PC-9 (cell line): ENCODE measurements at regions not wholly inside any gene's neighbourhood (a gene's known extent, or its start where the extent isn't known, plus 50 kb on each side); places are given as distances from the start of the nearest gene placed in this dataset.
"Not testable (repeated sequence)": the region's sequence is repeated elsewhere in the genome, so short reads cannot be mapped to it uniquely, and the experiment has no call there.

Experiments
- BruUV-seq: library from RNA; stranded (reverse); fragments of 400-500 nt; replicated peaks from 2 replicates; lab custom pipeline; 2021; lab: Mats Ljungman, UMichigan
- CTCF ChIA-PET: fragments of 300-600 bp; sonication (Branson Sonifier 250); formaldehyde crosslinking; loops from one replicate; lab custom pipeline; 2022; ENCODE audit warnings: antibody characterized with exemption; lab: Charles Lee
- POLR2A ChIA-PET: fragments of 300-600 bp; sonication (Branson Sonifier 250); formaldehyde crosslinking; loops from one replicate; lab custom pipeline; 2022; ENCODE audit warnings: antibody characterized with exemption; ENCODE audit not compliant: unreplicated experiment; lab: Charles Lee
- DNase-seq, 2 experiments: peaks; one replicate each; pipeline versions ENCODE4 v3.0.0 to v3.0.0-alpha.2; 2015 to 2022; ENCODE audit warnings: mixed read lengths in 1 of 2
- H2AFZ ChIP-seq: fragments of 200-600 bp; sonication (generic); 2 replicates; pipeline ENCODE4 v1.8.1; 2017; ENCODE audit warnings: antibody characterized with exemption
- H3F3A ChIP-seq: fragments of 200-600 bp; sonication (generic); 2 replicates; pipeline ENCODE4 v1.8.1; 2017; ENCODE audit warnings: antibody characterized with exemption, mild to moderate bottlenecking, low read depth; ENCODE audit not compliant: insufficient read depth
- H3K27ac ChIP-seq: fragments of 200-600 bp; sonication (generic); 2 replicates; pipeline ENCODE4 v1.6.1; 2016; ENCODE audit warnings: mixed run types
- H3K27me3 ChIP-seq: fragments of 200-600 bp; sonication (generic); 2 replicates; pipeline ENCODE4 v1.6.1; 2016; ENCODE audit warnings: low read depth, mixed run types; ENCODE audit not compliant: insufficient read depth
- H3K36me3 ChIP-seq: fragments of 200-600 bp; sonication (generic); 2 replicates; pipeline ENCODE4 v1.6.1; 2016; ENCODE audit warnings: low read depth, mixed run types
- H3K4me1 ChIP-seq: fragments of 200-600 bp; sonication (generic); replicated peaks from 2 replicates; pipeline ENCODE4 v1.6.1; 2016; ENCODE audit warnings: mixed run types; ENCODE audit not compliant: insufficient read depth
- H3K4me2 ChIP-seq: fragments of 200-600 bp; sonication (generic); 2 replicates; pipeline ENCODE4 v1.6.1; 2017; ENCODE audit warnings: mixed run types
- H3K4me3 ChIP-seq: fragments of 200-600 bp; sonication (generic); 2 replicates; pipeline ENCODE4 v1.6.1; 2016; ENCODE audit warnings: mixed run types
- H3K79me2 ChIP-seq: fragments of 200-600 bp; sonication (generic); 2 replicates; pipeline ENCODE4 v1.6.1; 2017; ENCODE audit warnings: low read depth, mixed run types
- H3K9me2 ChIP-seq: fragments of 200-600 bp; sonication (generic); 2 replicates; pipeline ENCODE4 v1.8.1; 2017; ENCODE audit warnings: mild to moderate bottlenecking; ENCODE audit not compliant: insufficient read depth
- H3K9me3 ChIP-seq: fragments of 200-600 bp; sonication (generic); 2 replicates; pipeline ENCODE4 v1.8.1; 2016; ENCODE audit warnings: low read depth; ENCODE audit not compliant: insufficient read depth
- H4K20me1 ChIP-seq: fragments of 200-600 bp; sonication (generic); 2 replicates; pipeline ENCODE4 v1.8.1; 2017; ENCODE audit not compliant: insufficient read depth
- CTCF ChIP-seq: fragments of 200-600 bp; sonication (generic); conservative IDR thresholded peaks from 2 replicates; pipeline ENCODE4 v1.6.1; 2017; ENCODE audit warnings: mixed run types, antibody characterized with exemption, mild to moderate bottlenecking, moderate library complexity
- EZH2 ChIP-seq: fragments of 200-600 bp; sonication (generic); IDR thresholded peaks from 2 replicates; pipeline ENCODE4 v1.8.0; 2017; ENCODE audit warnings: antibody characterized with exemption, low read depth
- intact Hi-C: fragments of 100-400 bp; cut with micrococcal nuclease; formaldehyde crosslinking; loops from one replicate; pipeline ENCODE4 v1.10.0; 2022; ENCODE audit not compliant: unreplicated experiment

GRCh38 chr18:55964171-55964570 is 376.2 kb upstream of the TCF4 start:
- no peak overlapping the region for H3K27ac ChIP-seq
- H3K27me3 ChIP-seq: no peaks in the 10 kb centered on the region
- no peak for TF ChIP-seq CTCF
- no peak for TF ChIP-seq EZH2
- H3K9me3 ChIP-seq: no peaks in the 10 kb centered on the region
- POLR2A ChIA-PET: no interaction called here
- H3K4me3 ChIP-seq: no peak overlapping the region
- H3K36me3 ChIP-seq: no peaks in the 10 kb centered on the region
- no peaks in the 10 kb centered on the region for H3K4me1 ChIP-seq
- H4K20me1 ChIP-seq: no peaks in the 10 kb centered on the region
- H3K9me2 ChIP-seq: no peaks in the 10 kb centered on the region
- no peak overlapping the region for H2AFZ ChIP-seq
- CTCF ChIA-PET: no interaction called here
- no TSS peak for BruUV-seq
- intact Hi-C loops: no loop called here
- DNase-seq: no peak
- no peak overlapping the region for H3K4me2 ChIP-seq
- H3F3A ChIP-seq: no peaks in the 10 kb centered on the region
- H3K79me2 ChIP-seq: no peaks in the 10 kb centered on the region

- Histone ChIP-seq H3K4me1 (no peaks in the 10 kb centered on the region), H3K36me3 (no peaks in the 10 kb centered on the region), H3K27ac (no peak overlapping the region), H3K79me2 (no peaks in the 10 kb centered on the region), H2AFZ (no peak overlapping the region), H3F3A (no peaks in the 10 kb centered on the region), H4K20me1 (no peaks in the 10 kb centered on the region), H3K27me3 (no peaks in the 10 kb centered on the region), H3K9me3 (no peaks in the 10 kb centered on the region), H3K4me2 (no peak overlapping the region), H3K9me2 (no peaks in the 10 kb centered on the region), H3K4me3 (no peak overlapping the region)
- no TSS peak for BruUV-seq
- ChIA-PET POLR2A (no interaction called here), CTCF (no interaction called here)
- intact Hi-C loops: no loop called here
- TF ChIP-seq EZH2 (no peak), CTCF (no peak)
- no peak for DNase-seq
Observed at GRCh38 chr18:55953326-55953725, 365.3 kb upstream of the TCF4 start.

GRCh38 chr18:55951738-55952137 is 363.7 kb upstream of the TCF4 start:
- intact Hi-C loops, H3K9me3 ChIP-seq, POLR2A ChIA-PET, H3F3A ChIP-seq, H3K36me3 ChIP-seq, BruUV-seq, H4K20me1 ChIP-seq, H3K4me2 ChIP-seq, DNase-seq, H3K27me3 ChIP-seq, H3K4me3 ChIP-seq, H3K4me1 ChIP-seq, H2AFZ ChIP-seq, H3K9me2 ChIP-seq, H3K79me2 ChIP-seq, H3K27ac ChIP-seq, CTCF ChIA-PET: not testable (repeated sequence)

- Histone ChIP-seq H3K36me3 (no peaks in the 10 kb centered on the region), H2AFZ (no peak overlapping the region), H3K9me2 (no peaks in the 10 kb centered on the region), H3K4me3 (no peak overlapping the region), H3K4me1 (no peaks in the 10 kb centered on the region), H3K27me3 (no peaks in the 10 kb centered on the region), H4K20me1 (no peaks in the 10 kb centered on the region), H3K4me2 (no peak overlapping the region), H3K27ac (no peak overlapping the region), H3K9me3 (no peaks in the 10 kb centered on the region), H3F3A (no peaks in the 10 kb centered on the region), H3K79me2 (no peaks in the 10 kb centered on the region)
- intact Hi-C loops: no loop called here
- POLR2A ChIA-PET: no interaction called here
- CTCF ChIA-PET: no interaction called here
- no peak for TF ChIP-seq EZH2
- TF ChIP-seq CTCF: no peak
- DNase-seq: no peak
- BruUV-seq: no TSS peak
Observed at GRCh38 chr18:55950379-55951166, 362.6 kb upstream of the TCF4 start.
